H9 (cell line): ENCODE measurements at regions not wholly inside any gene's neighbourhood (a gene's known extent, or its start where the extent isn't known, plus 50 kb on each side); places are given as distances from the start of the nearest gene placed in this dataset.

Experiments
- DNase-seq: peaks from one replicate; pipeline ENCODE4 v3.0.0-alpha.2; 2017
- H2AFZ ChIP-seq: one replicate; pipeline ENCODE4 v1.6.1; 2013; ENCODE audit warnings: mild to moderate bottlenecking, low read length, control low read depth, moderate library complexity
- H2AK5ac ChIP-seq: 2 replicates; pipeline ENCODE4 v1.6.1; 2013; ENCODE audit warnings: low read length, control low read depth, mixed read lengths; ENCODE audit not compliant: insufficient read length
- H2BK120ac ChIP-seq: one replicate; pipeline ENCODE4 v1.6.1; 2013; ENCODE audit warnings: low read depth, mild to moderate bottlenecking, low read length, control low read depth, inconsistent platforms; ENCODE audit not compliant: poor library complexity, severe bottlenecking
- H2BK12ac ChIP-seq: 2 replicates; pipeline ENCODE4 v1.6.1; 2013; ENCODE audit warnings: low read length, control low read depth, mixed read lengths, low read depth; ENCODE audit not compliant: insufficient read length
- H2BK15ac ChIP-seq: 2 replicates; pipeline ENCODE4 v1.6.1; 2013; ENCODE audit warnings: low read depth, low read length, control low read depth
- H2BK20ac ChIP-seq: one replicate; pipeline ENCODE4 v1.6.1; 2013; ENCODE audit warnings: low read depth, mild to moderate bottlenecking, low read length, control low read depth, inconsistent platforms; ENCODE audit not compliant: poor library complexity, severe bottlenecking
- H2BK5ac ChIP-seq: 2 replicates; pipeline ENCODE4 v1.6.1; 2013; ENCODE audit warnings: low read length, control low read depth, mixed read lengths; ENCODE audit not compliant: insufficient read length
- H3K14ac ChIP-seq: 2 replicates; pipeline ENCODE4 v1.6.1; 2013; ENCODE audit warnings: low read length, control low read depth; ENCODE audit not compliant: insufficient read depth
- H3K18ac ChIP-seq: 2 replicates; pipeline ENCODE4 v1.6.1; 2013; ENCODE audit warnings: low read depth, mild to moderate bottlenecking, mixed read lengths, low read length, control low read depth; ENCODE audit not compliant: insufficient read length
- H3K23ac ChIP-seq: 2 replicates; pipeline ENCODE4 v1.6.1; 2013; ENCODE audit warnings: low read length, control low read depth, mixed read lengths, low read depth; ENCODE audit not compliant: insufficient read length
- H3K23me2 ChIP-seq: 2 replicates; pipeline ENCODE4 v1.6.1; 2013; ENCODE audit warnings: low read depth, mild to moderate bottlenecking, mixed read lengths, low read length, control low read depth; ENCODE audit not compliant: insufficient read length, poor library complexity, severe bottlenecking
- H3K27ac ChIP-seq: 2 replicates; pipeline ENCODE4 v1.5.1; 2013; ENCODE audit warnings: low read length, control low read depth, mixed read lengths, low read depth; ENCODE audit not compliant: insufficient read length
- H3K27me3 ChIP-seq: 2 replicates; pipeline ENCODE4 v1.6.1; 2013; ENCODE audit warnings: low read length, control low read depth, inconsistent platforms; ENCODE audit not compliant: insufficient read depth
- H3K4ac ChIP-seq: 2 replicates; pipeline ENCODE4 v1.6.1; 2013; ENCODE audit warnings: low read depth, mild to moderate bottlenecking, control low read depth, inconsistent platforms, low read length, moderate library complexity
- H3K4me1 ChIP-seq: 2 replicates; pipeline ENCODE4 v1.6.1; 2013; ENCODE audit warnings: low read length, control low read depth, inconsistent platforms; ENCODE audit not compliant: insufficient read depth
- H3K4me2 ChIP-seq: 2 replicates; pipeline ENCODE4 v1.6.1; 2013; ENCODE audit warnings: low read length, control low read depth, mixed read lengths; ENCODE audit not compliant: insufficient read length, insufficient read depth
- H3K56ac ChIP-seq: 2 replicates; pipeline ENCODE4 v1.6.1; 2013; ENCODE audit warnings: low read depth, mild to moderate bottlenecking, mixed read lengths, low read length, control low read depth; ENCODE audit not compliant: insufficient read length
- H3K79me1 ChIP-seq: 2 replicates; pipeline ENCODE4 v1.6.1; 2013; ENCODE audit warnings: low read depth, mild to moderate bottlenecking, moderate library complexity, low read length, control low read depth, inconsistent platforms; ENCODE audit not compliant: insufficient read depth, poor library complexity, severe bottlenecking
- H3K79me2 ChIP-seq: 2 replicates; pipeline ENCODE4 v1.6.1; 2013; ENCODE audit warnings: low read length, control low read depth, inconsistent platforms; ENCODE audit not compliant: insufficient read depth
- H3K9ac ChIP-seq: 2 replicates; pipeline ENCODE4 v1.6.1; 2013; ENCODE audit warnings: low read length, control low read depth, mixed read lengths; ENCODE audit not compliant: insufficient read length; ENCODE audit errors: extremely low read depth
- H3K9me3 ChIP-seq: one replicate; pipeline ENCODE4 v1.6.1; 2013; ENCODE audit warnings: low read depth, low read length, inconsistent platforms; ENCODE audit not compliant: control insufficient read depth
- H3T11ph ChIP-seq: one replicate; pipeline ENCODE4 v1.6.1; 2013; ENCODE audit warnings: mild to moderate bottlenecking, low read length, control low read depth, inconsistent platforms
- H4K20me1 ChIP-seq: one replicate; pipeline ENCODE4 v1.6.1; 2013; ENCODE audit not compliant: control insufficient read depth, insufficient read length, insufficient read depth
- H4K5ac ChIP-seq: 2 replicates; pipeline ENCODE4 v1.6.1; 2013; ENCODE audit warnings: low read depth, mild to moderate bottlenecking, mixed read lengths, low read length, control low read depth; ENCODE audit not compliant: insufficient read length
- H4K8ac ChIP-seq: replicated peaks from 2 replicates; pipeline ENCODE4 v1.6.1; 2013; ENCODE audit warnings: low read length, control low read depth, mixed read lengths, low read depth; ENCODE audit not compliant: insufficient read length
- H4K91ac ChIP-seq: 2 replicates; pipeline ENCODE4 v1.6.1; 2013; ENCODE audit warnings: low read depth, mild to moderate bottlenecking, moderate library complexity, mixed read lengths, low read length, control low read depth; ENCODE audit not compliant: insufficient read length
- H3K27ac Mint-ChIP-seq, 3 experiments: 2 replicates in 2 of 3; 3 replicates in 1 of 3; pipeline ENCODE4 v1.8.0; 2020 to 2021; ENCODE audit warnings: mixed read lengths in 3 of 3, mild to moderate bottlenecking in 1 of 3, moderate library complexity in 1 of 3
- H3K27me3 Mint-ChIP-seq: 2 replicates; pipeline ENCODE4 v1.8.0; 2021; ENCODE audit warnings: low read depth, mild to moderate bottlenecking, moderate library complexity, mixed read lengths
- H3K36me3 Mint-ChIP-seq, 3 experiments: 2 replicates in 2 of 3; 3 replicates in 1 of 3; pipeline ENCODE4 v1.8.0; 2020 to 2021; ENCODE audit warnings: low read depth in 3 of 3, mixed read lengths in 3 of 3; ENCODE audit not compliant: insufficient read depth in 1 of 3
- H3K4me1 Mint-ChIP-seq, 2 experiments: 2 replicates each; pipeline ENCODE4 v1.8.0; 2020; ENCODE audit warnings: mixed read lengths in 2 of 2
- H3K4me3 Mint-ChIP-seq, 2 experiments: 2 replicates in 1 of 2; 3 replicates in 1 of 2; pipeline ENCODE4 v1.8.0; 2020 to 2021; ENCODE audit warnings: mild to moderate bottlenecking in 2 of 2, mixed read lengths in 2 of 2, moderate library complexity in 1 of 2
- H3K9me3 Mint-ChIP-seq, 2 experiments: 2 replicates in 1 of 2; 3 replicates in 1 of 2; pipeline ENCODE4 v1.8.0; 2020; ENCODE audit warnings: mild to moderate bottlenecking in 2 of 2, mixed read lengths in 2 of 2, moderate library complexity in 1 of 2
- CTCF ChIP-seq: fragments of 200-600 bp; sonication (generic); conservative IDR thresholded peaks from 3 replicates; pipeline ENCODE4 v1.8.0; 2021; ENCODE audit warnings: antibody characterized with exemption, mild to moderate bottlenecking
- WGBS: extraction: QIAGEN DNeasy Blood & Tissue Kit; methylation state at CpG from one replicate; pipeline ENCODE4 v1.1.7; 2013; ENCODE audit warnings: missing lambda C conversion rate, low lambda C conversion rate, mixed read lengths; ENCODE audit not compliant: insufficient read length; ENCODE audit errors: extremely low coverage; 5-methylcytosine and 5-hydroxymethylcytosine counted together

DNA sequence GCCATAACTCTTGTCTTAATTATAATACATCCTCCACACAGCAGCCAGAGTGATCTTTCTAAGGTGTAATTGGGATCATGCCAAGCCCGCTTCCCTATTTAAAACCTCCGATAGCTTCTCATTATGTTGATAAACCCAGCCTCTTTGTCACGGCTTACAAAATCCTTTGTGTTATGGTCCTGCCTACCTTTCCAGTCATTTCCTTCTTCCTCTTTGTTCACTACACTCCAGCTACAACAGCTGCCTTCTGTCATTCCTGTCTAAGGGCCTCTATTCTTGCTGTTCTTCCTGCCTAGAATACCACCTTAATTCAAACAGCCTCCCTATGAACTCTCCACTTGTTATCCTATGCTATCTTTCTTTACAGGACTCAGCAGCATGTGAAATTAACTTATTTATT is 70.6 kb upstream of the CAPRIN1 start:
- H3K56ac ChIP-seq, result no peak overlapping the region

More for the DNA sequence above, 70.6 kb upstream of the CAPRIN1 start:
- Histone ChIP-seq H4K20me1 (no peaks in the 10 kb centered on the region), H3K23ac (no peak overlapping the region), H2AFZ (no peak overlapping the region), H3K9me3 (no peaks in the 10 kb centered on the region), H4K8ac (no peak overlapping the region), H3K18ac (no peak overlapping the region), H3K4ac (no peak overlapping the region), H2BK5ac (no peak overlapping the region), H3T11ph (no peak overlapping the region), H2BK12ac (no peak overlapping the region), H3K23me2 (no peaks in the 10 kb centered on the region), H4K91ac (no peak overlapping the region), H2AK5ac (no peak overlapping the region), H3K79me1 (no peaks in the 10 kb centered on the region), H3K4me2 (no peak overlapping the region), H2BK120ac (no peak overlapping the region), H2BK15ac (no peak overlapping the region), H3K79me2 (no peaks in the 10 kb centered on the region), H3K27me3 (no peaks in the 10 kb centered on the region), H3K27ac (no peak overlapping the region), H3K9ac (no peak overlapping the region), H3K4me1 (no peaks in the 10 kb centered on the region), H4K5ac (no peak overlapping the region), H2BK20ac (no peak overlapping the region), H3K14ac (no peak overlapping the region)
- no peak for TF ChIP-seq CTCF
- Mint-ChIP-seq H3K27me3 (no peaks in the 10 kb centered on the region), H3K4me3 (no peak overlapping the region), H3K27ac (no peak overlapping the region), H3K4me1 (no peaks in the 10 kb centered on the region), H3K36me3 (no peaks in the 10 kb centered on the region), H3K9me3 (peaks cover 4 to 8% of the 10 kb centered on the region in 2 experiments; a peak in 3 of 5 replicates)
- DNase-seq, result no peak
- no CpG with 5 or more reads among the region's 3 CpGs for WGBS
